D721Med (cell line): ENCODE measurements at regions not wholly inside any gene's neighbourhood (a gene's known extent, or its start where the extent isn't known, plus 50 kb on each side); places are given as distances from the start of the nearest gene placed in this dataset.

ENCODE experiments used
- DNase-seq: peaks from one replicate; pipeline ENCODE4 v3.0.0; 2011; ENCODE audit warnings: low spot score; ENCODE audit not compliant: insufficient read length
- FAIRE-seq: peaks from 2 replicates; lab custom pipeline; 2011; peaks lifted over from hg19 to GRCh38; lab: Jason Lieb, UNC
- TF ChIP-seq, protein P1 (sequence below): IDR thresholded peaks from 2 replicates; pipeline ENCODE4 v1.5.1; 2012; ENCODE audit warnings: mild to moderate bottlenecking, control low read depth; ENCODE audit not compliant: insufficient read depth; ENCODE audit errors: missing control alignments

DNA sequence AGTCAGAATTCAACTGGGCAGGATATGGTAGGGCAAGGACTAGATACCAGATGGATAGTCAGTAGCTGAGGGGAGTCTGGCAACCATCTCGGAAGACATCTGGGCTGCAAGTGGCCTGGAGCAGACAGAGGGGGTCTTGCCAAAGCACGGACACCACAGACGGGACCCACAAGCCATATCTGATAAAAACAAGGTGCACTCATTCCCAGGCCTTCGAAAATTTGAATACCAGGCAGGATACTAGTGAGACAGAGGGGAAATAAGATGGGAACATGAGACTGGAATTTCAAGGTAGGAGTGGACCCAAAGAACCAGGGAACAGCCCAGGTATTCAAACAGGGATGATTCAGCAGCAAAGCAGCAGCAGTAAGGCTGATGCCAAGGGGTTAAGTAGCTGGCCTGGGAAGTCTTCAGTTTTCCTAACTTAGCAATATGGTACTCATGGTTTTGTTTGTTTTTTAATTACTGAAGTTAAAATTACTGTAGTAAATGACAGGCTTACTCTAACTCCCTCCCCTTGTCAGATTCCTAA is 144.9 kb upstream of the NCKAP5 start:
- TF ChIP-seq, protein P1, sequence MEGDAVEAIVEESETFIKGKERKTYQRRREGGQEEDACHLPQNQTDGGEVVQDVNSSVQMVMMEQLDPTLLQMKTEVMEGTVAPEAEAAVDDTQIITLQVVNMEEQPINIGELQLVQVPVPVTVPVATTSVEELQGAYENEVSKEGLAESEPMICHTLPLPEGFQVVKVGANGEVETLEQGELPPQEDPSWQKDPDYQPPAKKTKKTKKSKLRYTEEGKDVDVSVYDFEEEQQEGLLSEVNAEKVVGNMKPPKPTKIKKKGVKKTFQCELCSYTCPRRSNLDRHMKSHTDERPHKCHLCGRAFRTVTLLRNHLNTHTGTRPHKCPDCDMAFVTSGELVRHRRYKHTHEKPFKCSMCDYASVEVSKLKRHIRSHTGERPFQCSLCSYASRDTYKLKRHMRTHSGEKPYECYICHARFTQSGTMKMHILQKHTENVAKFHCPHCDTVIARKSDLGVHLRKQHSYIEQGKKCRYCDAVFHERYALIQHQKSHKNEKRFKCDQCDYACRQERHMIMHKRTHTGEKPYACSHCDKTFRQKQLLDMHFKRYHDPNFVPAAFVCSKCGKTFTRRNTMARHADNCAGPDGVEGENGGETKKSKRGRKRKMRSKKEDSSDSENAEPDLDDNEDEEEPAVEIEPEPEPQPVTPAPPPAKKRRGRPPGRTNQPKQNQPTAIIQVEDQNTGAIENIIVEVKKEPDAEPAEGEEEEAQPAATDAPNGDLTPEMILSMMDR: no peak
- DNase-seq (no peak), FAIRE-seq (no peak)

DNA sequence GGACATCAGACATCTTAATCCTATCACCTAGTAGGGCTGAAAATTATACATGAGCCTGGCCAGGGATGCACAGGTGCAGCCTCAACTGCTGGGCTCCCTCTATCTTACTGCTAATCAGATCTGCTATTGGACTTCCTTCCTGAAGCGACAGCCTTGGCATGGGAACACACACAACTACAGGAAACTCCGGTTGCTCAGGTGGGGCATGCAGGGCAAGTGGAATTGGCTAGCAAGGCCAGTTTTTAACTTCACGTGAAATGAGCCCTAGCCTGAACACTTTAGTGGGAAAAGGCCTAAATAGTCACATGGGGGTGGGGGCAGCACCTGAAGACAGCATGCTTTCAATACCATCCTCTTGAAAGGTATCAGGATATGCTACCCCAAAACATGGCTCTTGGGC is 147.9 kb upstream of the NCKAP5 start:
- FAIRE-seq (no peak), DNase-seq (no peak)
- TF ChIP-seq, protein P1: no peak

DNA sequence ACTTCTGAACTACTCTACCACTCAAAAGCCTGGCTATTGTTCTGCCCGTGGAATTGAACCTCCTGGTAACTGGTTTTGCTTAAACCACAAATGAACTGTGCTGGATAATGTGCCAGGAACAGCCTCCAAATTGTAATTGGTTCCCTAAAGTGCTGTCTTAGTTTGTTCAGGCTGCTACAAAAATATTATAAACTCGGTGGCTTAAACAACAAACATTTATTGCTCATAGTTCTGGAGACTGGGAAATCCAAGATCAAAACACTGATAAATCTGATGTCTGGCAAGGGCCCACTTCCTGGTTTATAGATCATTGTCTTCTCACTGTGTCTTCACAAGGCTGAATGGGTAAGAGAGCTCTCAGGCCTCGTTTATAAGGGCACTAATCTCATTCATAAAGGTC is 149.2 kb upstream of the NCKAP5 start:
- DNase-seq (no peak), FAIRE-seq (no peak)
- TF ChIP-seq, protein P1: no peak

DNA sequence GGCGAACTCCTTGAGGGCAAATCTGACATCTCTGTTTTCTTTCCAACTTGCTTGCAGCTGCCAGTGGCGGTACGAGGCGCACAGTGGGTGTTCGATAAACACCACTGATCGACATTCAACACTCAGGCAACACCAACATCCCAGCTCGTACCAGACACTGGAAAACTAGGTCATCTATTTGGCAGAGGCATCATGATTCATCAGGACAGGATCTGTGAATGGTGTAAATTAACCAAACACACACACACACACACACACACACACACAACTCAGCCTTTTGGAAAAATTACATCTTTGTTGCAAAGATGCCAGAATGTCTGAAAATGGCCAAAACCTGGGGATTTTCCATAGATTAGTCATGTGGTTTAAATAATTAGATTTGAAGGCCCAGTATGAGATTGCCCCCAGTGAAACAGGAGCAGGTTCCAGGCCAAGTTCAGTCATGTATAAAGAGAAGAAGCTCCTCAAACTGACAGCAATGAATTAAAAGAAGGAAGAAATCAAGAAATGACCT is 150.5 kb upstream of the NCKAP5 start:
- DNase-seq: no peak
- FAIRE-seq: no peak
- TF ChIP-seq, protein P1: no peak

DNA sequence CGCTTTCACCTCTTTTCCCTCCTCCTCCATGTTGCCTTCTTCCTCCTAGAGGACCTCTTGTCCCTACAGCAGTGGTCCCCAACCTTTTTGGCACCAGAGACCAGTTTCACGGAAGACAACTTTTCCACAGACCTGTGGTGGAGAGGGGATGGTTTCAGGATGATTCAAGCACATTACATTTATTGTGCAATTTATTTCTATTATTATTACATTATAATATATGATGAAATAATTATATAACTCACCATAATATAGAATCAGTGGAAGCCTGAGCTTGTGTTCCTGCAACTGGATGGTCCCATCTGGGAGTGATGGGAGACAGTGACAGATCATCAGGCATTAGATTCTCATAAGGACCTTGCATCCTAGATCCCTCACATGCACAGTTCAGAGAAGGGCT is 152.2 kb upstream of the NCKAP5 start:
- TF ChIP-seq, protein P1: no peak
- DNase-seq (no peak), FAIRE-seq (no peak)

DNA sequence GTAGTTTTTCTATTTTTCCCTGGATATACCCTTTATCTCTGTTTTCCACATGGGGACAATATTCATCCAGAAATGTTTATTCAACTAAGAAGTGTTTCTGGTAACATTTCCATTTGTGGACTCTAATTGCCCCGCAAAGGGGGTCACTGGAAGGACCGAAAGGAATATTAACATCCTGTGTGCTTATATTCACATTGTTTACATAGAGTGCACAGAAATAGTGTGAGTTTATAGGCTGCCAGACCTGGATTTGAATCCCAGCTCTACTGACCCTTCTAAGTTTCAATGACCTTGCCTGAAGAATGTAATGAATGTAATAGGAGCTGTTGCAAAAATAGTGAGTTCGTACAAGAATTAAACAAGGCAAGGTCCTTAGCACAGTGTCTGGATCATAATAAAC is 152.9 kb upstream of the NCKAP5 start:
- no peak for DNase-seq
- no peak for FAIRE-seq
- TF ChIP-seq, protein P1: no peak

DNA sequence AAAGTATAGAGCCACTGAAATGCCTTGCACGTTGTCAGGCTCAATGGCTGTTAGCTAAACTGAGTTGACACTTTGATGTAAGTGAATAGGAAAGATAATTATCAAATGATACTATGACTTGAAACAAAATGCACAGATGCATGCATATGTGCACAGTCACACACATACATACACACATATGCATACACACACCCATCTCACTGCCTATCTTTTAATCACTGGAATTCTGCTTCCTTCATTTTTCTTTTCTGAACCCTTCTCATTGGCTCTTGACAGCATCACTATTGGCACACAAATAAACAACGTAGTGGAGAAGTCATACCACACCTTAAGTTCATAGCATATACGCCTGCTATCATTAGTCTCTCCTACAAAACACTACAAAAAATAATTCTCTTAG is 154.9 kb upstream of the NCKAP5 start:
- TF ChIP-seq, protein P1: no peak
- FAIRE-seq (no peak), DNase-seq (no peak)
